ENCODE measurements at regions not wholly inside any gene's neighbourhood (a gene's known extent, or its start where the extent isn't known, plus 50 kb on each side); places are given as distances from the start of the nearest gene placed in this dataset.

GRCh38 chr7:374706-375311 lies 84.8 kb downstream of the FOXL3 start:
- Histone ChIP-seq H3K27me3 (peaks cover 0 to 51% (median 0%) of the 10 kb centered on the region in 4 donors), H3K4me1 (peaks cover 7 to 49% (median 24%) of the 10 kb centered on the region in 3 donors), H3K4me3 (no peak overlapping the region), H3K27ac (no peak overlapping the region), H3K9me3 (no peaks in the 10 kb centered on the region), H3K36me3 (no peaks in the 10 kb centered on the region)
- intact Hi-C loops (cut with DNase I): no loop called here
- no peak for TF ChIP-seq POLR2A (IDR thresholded peaks at IDR 0.05)
- TF ChIP-seq CTCF (IDR thresholded peaks at IDR 0.05): no peak
- DNase-seq: no peak
- 100% methylated on average over 1 of the region's 31 CpGs; no CpG with 5 or more reads in 1 of the 2 donors for WGBS, 2 donors

- no peak overlapping the region for H3K4me3 ChIP-seq
- peaks cover 8 to 52% (median 28%) of the 10 kb centered on the region in 3 donors for H3K4me1 ChIP-seq
- intact Hi-C loops (cut with DNase I): no loop called here
- peaks cover 0 to 54% (median 0%) of the 10 kb centered on the region in 4 donors for H3K27me3 ChIP-seq
- no peaks in the 10 kb centered on the region for H3K36me3 ChIP-seq
- no peak for DNase-seq
- H3K27ac ChIP-seq: no peak overlapping the region
- WGBS, 2 donors: 87 to 88% methylated on average over 24 to 25 of the region's 32 CpGs
- no peaks in the 10 kb centered on the region for H3K9me3 ChIP-seq
- TF ChIP-seq CTCF (IDR thresholded peaks at IDR 0.05) (no peak), POLR2A (IDR thresholded peaks at IDR 0.05) (no peak)
Measured at GRCh38 chr7:375321-375831, 85.4 kb downstream of the FOXL3 start.

- Histone ChIP-seq H3K4me3 (no peak overlapping the region), H3K27me3 (peaks cover 0 to 58% (median 0%) of the 10 kb centered on the region in 4 donors), H3K27ac (no peak overlapping the region), H3K4me1 (peaks cover 9 to 56% (median 28%) of the 10 kb centered on the region in 3 donors), H3K36me3 (no peaks in the 10 kb centered on the region), H3K9me3 (no peaks in the 10 kb centered on the region)
- DNase-seq: no peak
- 17 to 50% methylated on average over 2 to 14 of the region's 19 CpGs for WGBS, 2 donors
- TF ChIP-seq CTCF (IDR thresholded peaks at IDR 0.05) (no peak), POLR2A (IDR thresholded peaks at IDR 0.05) (no peak)
- intact Hi-C loops (cut with DNase I): no loop called here
Measured at GRCh38 chr7:375901-376305, 85.9 kb downstream of the FOXL3 start.

- H3K27me3 ChIP-seq: peaks cover 0 to 59% (median 0%) of the 10 kb centered on the region in 4 donors
- intact Hi-C loops (cut with DNase I): no loop called here
- no peaks in the 10 kb centered on the region for H3K36me3 ChIP-seq
- no peaks in the 10 kb centered on the region for H3K9me3 ChIP-seq
- no peak overlapping the region for H3K27ac ChIP-seq
- no peak for TF ChIP-seq CTCF (IDR thresholded peaks at IDR 0.05)
- no peak for TF ChIP-seq POLR2A (IDR thresholded peaks at IDR 0.05)
- peaks cover 14 to 62% (median 34%) of the 10 kb centered on the region in 3 donors for H3K4me1 ChIP-seq
- H3K4me3 ChIP-seq: peak overlapping the region in 1 of 4 donors; percentile 8
- 7% methylated on average over 3 of the region's 39 CpGs; no CpG with 5 or more reads in 1 of the 2 donors for WGBS, 2 donors
- DNase-seq: no peak
Measured at GRCh38 chr7:376306-377079, 86.5 kb downstream of the FOXL3 start.
